ENCODE measurements at regions not wholly inside any gene's neighbourhood (a gene's known extent, or its start where the extent isn't known, plus 50 kb on each side); places are given as distances from the start of the nearest gene placed in this dataset.

GRCh38 chr3:95036526-95037021 is 973.7 kb downstream of the NSUN3 start:
- no peak for DNase-seq

GRCh38 chr3:95037097-95037496 is 974.2 kb downstream of the NSUN3 start:
- DNase-seq: no peak

GRCh38 chr3:95037927-95038326 is 975.1 kb downstream of the NSUN3 start:
- no peak for DNase-seq

- no peak for DNase-seq
These were observed 981.2 kb downstream of the NSUN3 start for GRCh38 chr3:95044101-95044500.

- DNase-seq: no peak
These were observed 985.7 kb downstream of the NSUN3 start for GRCh38 chr3:95048564-95048963.

GRCh38 chr3:95049841-95050240 is 987.0 kb downstream of the NSUN3 start:
- no peak for DNase-seq

- no peak for DNase-seq
These were observed 992.4 kb downstream of the NSUN3 start for GRCh38 chr3:95055288-95055687.

- DNase-seq: no peak
These were observed 1019.3 kb downstream of the NSUN3 start for GRCh38 chr3:95082191-95082590.

- DNase-seq: no peak
These were observed 1021.9 kb downstream of the NSUN3 start for GRCh38 chr3:95084738-95085137.

- no peak for DNase-seq
These were observed 1025.6 kb downstream of the NSUN3 start for GRCh38 chr3:95088464-95088863.

GRCh38 chr3:95097493-95097892 is 1034.6 kb downstream of the NSUN3 start:
- DNase-seq: no peak

- DNase-seq: no peak
These were observed 1058.1 kb downstream of the NSUN3 start for GRCh38 chr3:95120921-95121320.

- no peak for DNase-seq
These were observed 1060.2 kb downstream of the NSUN3 start for GRCh38 chr3:95123104-95123503.

- DNase-seq: no peak
These were observed 1072.0 kb downstream of the NSUN3 start for GRCh38 chr3:95134693-95135413.

- no peak for DNase-seq
These were observed 1085.2 kb downstream of the NSUN3 start for GRCh38 chr3:95148107-95148506.

GRCh38 chr3:95151590-95151989 is 1088.7 kb downstream of the NSUN3 start:
- no peak for DNase-seq

- DNase-seq: no peak
These were observed 1091.9 kb downstream of the NSUN3 start for GRCh38 chr3:95154766-95155165.

- DNase-seq: no peak
These were observed 1099.9 kb downstream of the NSUN3 start for GRCh38 chr3:95162794-95163193.

- no peak for DNase-seq
These were observed 1104.9 kb downstream of the NSUN3 start for GRCh38 chr3:95167748-95168147.

GRCh38 chr3:95168526-95168925 is 1105.7 kb downstream of the NSUN3 start:
- DNase-seq: no peak

GRCh38 chr3:95172164-95172943 is 1109.5 kb downstream of the NSUN3 start:
- no peak for DNase-seq

GRCh38 chr3:95177096-95177495 is 1114.2 kb downstream of the NSUN3 start:
- DNase-seq: no peak

GRCh38 chr3:95184038-95184437 is 1121.2 kb downstream of the NSUN3 start:
- DNase-seq: no peak

- no peak for DNase-seq
These were observed 1126.5 kb downstream of the NSUN3 start for GRCh38 chr3:95189348-95189747.

All from NCI-H2227 treated with DMSO at 0.1 percent for 48 hours (cell line).